Activated B cell treated with CpG ODN at 0.5 μM for 24 hours (primary cell): ENCODE measurements at regions not wholly inside any gene's neighbourhood (a gene's known extent, or its start where the extent isn't known, plus 50 kb on each side); places are given as distances from the start of the nearest gene placed in this dataset.

Source experiments
- ATAC-seq: fragments of 200-7000 bp; cut with Tn5 transposase; one replicate; pipeline ENCODE4 v1.10.0; 2021; ENCODE audit warnings: low read depth, mild to moderate bottlenecking, moderate library complexity
- CTCF ChIA-PET: fragments of 350-600 bp; sonication (Branson Sonifier 250); formaldehyde crosslinking; loops from one replicate; lab custom pipeline; 2021; ENCODE audit warnings: antibody characterized with exemption; lab: Charles Lee
- POLR2A ChIA-PET: fragments of 350-600 bp; sonication (Branson Sonifier 250); formaldehyde crosslinking; loops from one replicate; lab custom pipeline; 2021; ENCODE audit warnings: antibody characterized with exemption; lab: Charles Lee
- DNase-seq: peaks from one replicate; pipeline ENCODE4 v3.0.0; 2022
- H3K27ac Mint-ChIP-seq: one replicate; pipeline ENCODE4 v1.8.0; 2020; ENCODE audit warnings: mixed read lengths
- H3K27me3 Mint-ChIP-seq: one replicate; pipeline ENCODE4 v1.8.0; 2021; ENCODE audit warnings: mixed read lengths
- H3K36me3 Mint-ChIP-seq: one replicate; pipeline ENCODE4 v1.8.0; 2021; ENCODE audit warnings: low read depth, mixed read lengths
- H3K4me1 Mint-ChIP-seq: one replicate; pipeline ENCODE4 v1.8.0; 2021; ENCODE audit warnings: mixed read lengths
- H3K4me3 Mint-ChIP-seq: one replicate; pipeline ENCODE4 v1.8.0; 2020; ENCODE audit warnings: mild to moderate bottlenecking, mixed read lengths
- H3K9me3 Mint-ChIP-seq: one replicate; pipeline ENCODE4 v1.8.0; 2020; ENCODE audit warnings: mixed read lengths
- intact Hi-C: fragments of 100-400 bp; cut with micrococcal nuclease; formaldehyde crosslinking; loops from one replicate; pipeline ENCODE4 v1.15.1; 2024
- TF ChIP-seq, protein P1 (sequence below): fragments of 200-600 bp; IDR thresholded peaks from one replicate; pipeline ENCODE4 v1.8.0; 2022; ENCODE audit warnings: antibody characterized with exemption, mild to moderate bottlenecking

DNA sequence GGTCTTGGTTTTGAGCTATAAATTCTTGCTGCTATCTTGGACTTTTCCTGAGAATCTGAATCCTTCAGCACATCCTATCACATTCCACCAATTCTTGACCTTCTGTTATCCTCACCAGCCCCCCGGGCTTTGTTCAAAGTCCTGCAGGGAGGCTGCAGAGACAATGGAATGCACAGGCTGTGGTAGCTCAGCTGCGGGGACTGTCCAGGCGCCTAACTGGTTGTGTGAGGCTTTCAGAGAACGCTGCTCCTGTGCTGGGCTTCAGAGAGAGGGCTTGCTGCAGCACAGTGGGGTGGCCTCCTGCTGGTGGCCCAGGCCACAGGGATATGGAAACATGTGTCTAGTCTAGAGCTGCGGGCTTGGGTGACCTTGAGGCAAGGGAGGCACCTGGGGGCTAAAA lies 196.3 kb upstream of the GATB start:
- no peak for DNase-seq
- intact Hi-C loops: no loop called here
- H3K9me3 Mint-ChIP-seq: no peaks in the 10 kb centered on the region
- H3K4me3 Mint-ChIP-seq: no peak overlapping the region
- H3K27me3 Mint-ChIP-seq: peaks cover 2% of the 10 kb centered on the region
- H3K36me3 Mint-ChIP-seq: no peaks in the 10 kb centered on the region
- TF ChIP-seq, protein P1, sequence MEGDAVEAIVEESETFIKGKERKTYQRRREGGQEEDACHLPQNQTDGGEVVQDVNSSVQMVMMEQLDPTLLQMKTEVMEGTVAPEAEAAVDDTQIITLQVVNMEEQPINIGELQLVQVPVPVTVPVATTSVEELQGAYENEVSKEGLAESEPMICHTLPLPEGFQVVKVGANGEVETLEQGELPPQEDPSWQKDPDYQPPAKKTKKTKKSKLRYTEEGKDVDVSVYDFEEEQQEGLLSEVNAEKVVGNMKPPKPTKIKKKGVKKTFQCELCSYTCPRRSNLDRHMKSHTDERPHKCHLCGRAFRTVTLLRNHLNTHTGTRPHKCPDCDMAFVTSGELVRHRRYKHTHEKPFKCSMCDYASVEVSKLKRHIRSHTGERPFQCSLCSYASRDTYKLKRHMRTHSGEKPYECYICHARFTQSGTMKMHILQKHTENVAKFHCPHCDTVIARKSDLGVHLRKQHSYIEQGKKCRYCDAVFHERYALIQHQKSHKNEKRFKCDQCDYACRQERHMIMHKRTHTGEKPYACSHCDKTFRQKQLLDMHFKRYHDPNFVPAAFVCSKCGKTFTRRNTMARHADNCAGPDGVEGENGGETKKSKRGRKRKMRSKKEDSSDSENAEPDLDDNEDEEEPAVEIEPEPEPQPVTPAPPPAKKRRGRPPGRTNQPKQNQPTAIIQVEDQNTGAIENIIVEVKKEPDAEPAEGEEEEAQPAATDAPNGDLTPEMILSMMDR: no peak
- H3K4me1 Mint-ChIP-seq: no peaks in the 10 kb centered on the region
- no peak overlapping the region for H3K27ac Mint-ChIP-seq
- ChIA-PET CTCF (no interaction called here), POLR2A (no interaction called here)
- ATAC-seq: no peak

DNA sequence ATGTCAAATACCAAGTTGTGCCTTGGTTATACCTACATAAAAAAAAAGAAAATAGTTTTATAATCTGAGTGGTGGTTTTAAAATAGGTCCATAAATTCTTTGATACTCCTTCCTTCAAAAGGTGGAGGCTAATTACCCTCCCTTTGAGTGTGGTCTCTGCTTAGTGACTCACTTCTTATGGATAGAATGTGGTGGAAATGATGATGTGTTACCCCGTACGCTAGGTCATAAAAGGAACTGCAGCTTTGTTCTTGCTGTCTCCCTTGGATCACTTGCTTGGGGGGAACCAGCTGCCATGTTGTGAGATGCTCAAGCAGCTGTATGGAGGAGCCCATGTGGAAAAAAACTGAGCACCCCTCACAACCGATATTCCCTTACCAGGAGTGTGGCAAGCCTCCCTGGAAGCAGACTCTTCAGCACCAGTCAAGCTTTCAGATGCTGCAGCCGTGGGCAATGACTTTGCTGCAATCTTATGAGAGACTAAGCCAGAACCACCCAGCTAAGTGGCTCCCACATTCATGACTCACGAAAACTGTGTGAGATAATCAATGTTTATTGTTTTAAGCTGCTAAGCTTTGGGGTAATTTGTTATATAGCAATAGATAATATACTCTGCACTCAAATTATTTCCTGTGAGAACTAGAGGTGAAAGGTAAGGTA lies 195.0 kb upstream of the GATB start:
- no peak overlapping the region for H3K4me3 Mint-ChIP-seq
- H3K36me3 Mint-ChIP-seq: no peaks in the 10 kb centered on the region
- intact Hi-C loops: no loop called here
- ChIA-PET POLR2A (no interaction called here), CTCF (no interaction called here)
- H3K27ac Mint-ChIP-seq: no peak overlapping the region
- peaks cover 2% of the 10 kb centered on the region for H3K27me3 Mint-ChIP-seq
- DNase-seq (no peak), ATAC-seq (no peak)
- H3K9me3 Mint-ChIP-seq: no peaks in the 10 kb centered on the region
- TF ChIP-seq, protein P1: no peak
- H3K4me1 Mint-ChIP-seq: no peaks in the 10 kb centered on the region

DNA sequence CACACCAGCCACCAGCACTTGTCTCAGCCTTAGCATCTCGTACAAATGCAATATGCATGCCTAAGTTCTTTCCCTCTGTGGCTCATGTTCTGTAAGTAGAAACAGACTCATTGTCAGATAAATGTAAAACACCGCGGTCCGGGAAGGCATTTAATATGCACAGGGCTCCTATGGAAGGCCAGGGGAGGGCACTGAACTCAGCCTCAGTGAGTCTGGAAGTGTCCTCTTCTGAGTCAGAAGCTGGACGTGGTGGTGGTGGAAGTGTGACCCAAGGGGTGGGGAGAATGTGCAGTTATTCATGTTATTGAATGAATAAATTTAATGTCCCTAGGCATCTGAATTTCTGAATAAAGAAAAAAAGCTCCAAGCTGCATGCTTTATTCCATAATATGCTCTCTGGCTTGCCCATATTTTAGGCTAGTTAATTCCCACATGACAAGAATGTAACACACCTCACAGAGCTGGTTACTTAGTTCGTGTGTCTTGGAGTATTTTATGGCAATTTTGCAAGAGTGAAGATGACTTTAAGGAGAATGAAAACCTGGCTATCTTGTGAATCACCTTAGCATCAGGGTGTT lies 193.1 kb upstream of the GATB start:
- Mint-ChIP-seq H3K27ac (no peak overlapping the region), H3K4me3 (no peak overlapping the region), H3K9me3 (peaks cover 2% of the 10 kb centered on the region), H3K27me3 (peaks cover 2% of the 10 kb centered on the region), H3K36me3 (no peaks in the 10 kb centered on the region), H3K4me1 (no peaks in the 10 kb centered on the region)
- ChIA-PET CTCF (no interaction called here), POLR2A (no interaction called here)
- DNase-seq (no peak), ATAC-seq (no peak)
- TF ChIP-seq, protein P1: no peak
- intact Hi-C loops: no loop called here

DNA sequence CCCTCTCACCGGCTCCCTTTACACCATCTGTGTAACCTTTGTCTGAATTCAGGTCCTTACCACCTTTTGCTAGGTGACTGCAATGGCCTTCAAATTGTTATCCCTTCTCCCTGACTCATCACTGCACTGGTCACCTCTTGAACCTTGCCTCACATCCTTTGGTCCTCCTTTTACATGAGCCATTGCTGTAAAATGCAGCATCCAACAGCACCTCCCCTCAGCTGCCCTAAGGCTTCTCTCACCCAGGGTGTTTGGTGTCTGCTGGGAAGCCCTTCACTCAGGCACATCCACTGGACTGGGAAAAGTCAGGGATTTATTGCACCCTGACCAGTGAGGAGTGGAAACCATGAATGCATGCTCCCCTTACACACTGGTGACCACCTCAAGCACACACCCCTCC lies 192.5 kb upstream of the GATB start:
- DNase-seq (no peak), ATAC-seq (no peak)
- no peak overlapping the region for H3K27ac Mint-ChIP-seq
- no peaks in the 10 kb centered on the region for H3K4me1 Mint-ChIP-seq
- H3K27me3 Mint-ChIP-seq: peaks cover 2% of the 10 kb centered on the region
- TF ChIP-seq, protein P1: no peak
- peaks cover 2% of the 10 kb centered on the region for H3K9me3 Mint-ChIP-seq
- ChIA-PET CTCF (no interaction called here), POLR2A (no interaction called here)
- intact Hi-C loops: no loop called here
- H3K4me3 Mint-ChIP-seq: no peak overlapping the region
- H3K36me3 Mint-ChIP-seq: no peaks in the 10 kb centered on the region

DNA sequence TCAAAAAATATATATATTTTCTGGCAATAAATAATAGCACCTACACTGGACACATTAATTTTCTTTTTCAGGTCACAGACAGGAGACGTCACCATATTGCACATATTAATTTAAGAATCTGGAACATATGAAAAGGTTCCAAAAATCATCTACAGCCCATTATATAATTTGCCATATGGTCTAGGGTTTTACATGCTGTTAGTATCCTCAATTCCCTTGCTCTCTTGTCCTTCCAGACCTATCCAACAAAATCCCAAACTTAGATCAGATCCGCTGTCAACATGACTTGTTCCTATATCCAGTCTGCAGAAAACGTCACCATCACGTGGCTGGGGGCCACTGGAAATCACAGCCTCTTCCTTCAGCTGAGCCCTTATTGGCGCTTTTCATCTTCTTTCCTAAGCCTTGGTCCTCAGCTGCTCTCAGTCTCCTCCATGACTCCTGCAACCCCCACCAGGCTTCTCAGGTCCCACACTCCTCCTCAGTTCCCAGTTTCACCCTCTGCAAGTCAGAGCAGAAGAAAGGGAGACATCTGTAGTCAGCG lies 192.0 kb upstream of the GATB start:
- ATAC-seq (no peak), DNase-seq (no peak)
- no peaks in the 10 kb centered on the region for H3K36me3 Mint-ChIP-seq
- intact Hi-C loops: no loop called here
- H3K27ac Mint-ChIP-seq: no peak overlapping the region
- H3K4me1 Mint-ChIP-seq: no peaks in the 10 kb centered on the region
- ChIA-PET POLR2A (no interaction called here), CTCF (no interaction called here)
- peaks cover 2% of the 10 kb centered on the region for H3K27me3 Mint-ChIP-seq
- no peak overlapping the region for H3K4me3 Mint-ChIP-seq
- peaks cover 5% of the 10 kb centered on the region for H3K9me3 Mint-ChIP-seq
- TF ChIP-seq, protein P1: no peak
